ENCODE measurements at regions not wholly inside any gene's neighbourhood (a gene's known extent, or its start where the extent isn't known, plus 50 kb on each side); places are given as distances from the start of the nearest gene placed in this dataset.

DNA sequence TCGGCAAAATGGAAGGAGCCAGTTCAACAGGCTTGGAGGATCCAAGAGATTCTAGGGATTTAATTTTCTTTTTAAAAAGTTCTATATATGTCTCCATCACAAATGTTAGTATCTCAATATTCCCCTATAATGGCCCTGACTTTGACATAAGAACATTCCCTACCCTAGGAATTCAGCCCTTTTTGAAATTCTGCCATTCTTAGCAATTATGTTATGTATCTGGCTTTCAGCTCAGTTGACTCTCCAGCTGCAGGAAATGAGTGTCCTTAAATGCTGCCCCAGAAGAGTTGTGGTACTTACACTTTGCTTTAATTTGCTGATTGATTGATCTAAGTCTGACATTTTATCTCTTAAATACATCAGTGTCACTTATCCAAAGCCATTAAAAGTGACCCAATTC, 1454.3 kb downstream of the FSTL5 start:
- TF ChIP-seq, protein P1, sequence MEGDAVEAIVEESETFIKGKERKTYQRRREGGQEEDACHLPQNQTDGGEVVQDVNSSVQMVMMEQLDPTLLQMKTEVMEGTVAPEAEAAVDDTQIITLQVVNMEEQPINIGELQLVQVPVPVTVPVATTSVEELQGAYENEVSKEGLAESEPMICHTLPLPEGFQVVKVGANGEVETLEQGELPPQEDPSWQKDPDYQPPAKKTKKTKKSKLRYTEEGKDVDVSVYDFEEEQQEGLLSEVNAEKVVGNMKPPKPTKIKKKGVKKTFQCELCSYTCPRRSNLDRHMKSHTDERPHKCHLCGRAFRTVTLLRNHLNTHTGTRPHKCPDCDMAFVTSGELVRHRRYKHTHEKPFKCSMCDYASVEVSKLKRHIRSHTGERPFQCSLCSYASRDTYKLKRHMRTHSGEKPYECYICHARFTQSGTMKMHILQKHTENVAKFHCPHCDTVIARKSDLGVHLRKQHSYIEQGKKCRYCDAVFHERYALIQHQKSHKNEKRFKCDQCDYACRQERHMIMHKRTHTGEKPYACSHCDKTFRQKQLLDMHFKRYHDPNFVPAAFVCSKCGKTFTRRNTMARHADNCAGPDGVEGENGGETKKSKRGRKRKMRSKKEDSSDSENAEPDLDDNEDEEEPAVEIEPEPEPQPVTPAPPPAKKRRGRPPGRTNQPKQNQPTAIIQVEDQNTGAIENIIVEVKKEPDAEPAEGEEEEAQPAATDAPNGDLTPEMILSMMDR (IDR thresholded peaks at IDR 0.05): no peak
- no peak for TF ChIP-seq NR2C2 (CRISPR knock-in tag; IDR thresholded peaks at IDR 0.05)
- TF ChIP-seq, protein P2, sequence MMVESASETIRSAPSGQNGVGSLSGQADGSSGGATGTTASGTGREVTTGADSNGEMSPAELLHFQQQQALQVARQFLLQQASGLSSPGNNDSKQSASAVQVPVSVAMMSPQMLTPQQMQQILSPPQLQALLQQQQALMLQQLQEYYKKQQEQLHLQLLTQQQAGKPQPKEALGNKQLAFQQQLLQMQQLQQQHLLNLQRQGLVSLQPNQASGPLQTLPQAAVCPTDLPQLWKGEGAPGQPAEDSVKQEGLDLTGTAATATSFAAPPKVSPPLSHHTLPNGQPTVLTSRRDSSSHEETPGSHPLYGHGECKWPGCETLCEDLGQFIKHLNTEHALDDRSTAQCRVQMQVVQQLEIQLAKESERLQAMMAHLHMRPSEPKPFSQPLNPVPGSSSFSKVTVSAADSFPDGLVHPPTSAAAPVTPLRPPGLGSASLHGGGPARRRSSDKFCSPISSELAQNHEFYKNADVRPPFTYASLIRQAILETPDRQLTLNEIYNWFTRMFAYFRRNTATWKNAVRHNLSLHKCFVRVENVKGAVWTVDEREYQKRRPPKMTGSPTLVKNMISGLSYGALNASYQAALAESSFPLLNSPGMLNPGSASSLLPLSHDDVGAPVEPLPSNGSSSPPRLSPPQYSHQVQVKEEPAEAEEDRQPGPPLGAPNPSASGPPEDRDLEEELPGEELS (CRISPR knock-in tag; IDR thresholded peaks at IDR 0.05): no peak
- TF ChIP-seq, protein P3, sequence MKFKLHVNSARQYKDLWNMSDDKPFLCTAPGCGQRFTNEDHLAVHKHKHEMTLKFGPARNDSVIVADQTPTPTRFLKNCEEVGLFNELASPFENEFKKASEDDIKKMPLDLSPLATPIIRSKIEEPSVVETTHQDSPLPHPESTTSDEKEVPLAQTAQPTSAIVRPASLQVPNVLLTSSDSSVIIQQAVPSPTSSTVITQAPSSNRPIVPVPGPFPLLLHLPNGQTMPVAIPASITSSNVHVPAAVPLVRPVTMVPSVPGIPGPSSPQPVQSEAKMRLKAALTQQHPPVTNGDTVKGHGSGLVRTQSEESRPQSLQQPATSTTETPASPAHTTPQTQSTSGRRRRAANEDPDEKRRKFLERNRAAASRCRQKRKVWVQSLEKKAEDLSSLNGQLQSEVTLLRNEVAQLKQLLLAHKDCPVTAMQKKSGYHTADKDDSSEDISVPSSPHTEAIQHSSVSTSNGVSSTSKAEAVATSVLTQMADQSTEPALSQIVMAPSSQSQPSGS (CRISPR knock-in tag; IDR thresholded peaks at IDR 0.05; ENCODE audit: borderline replicate concordance, low read depth): no peak
- no peak for TF ChIP-seq ESRRA (CRISPR knock-in tag; IDR thresholded peaks at IDR 0.05; ENCODE audit: borderline replicate concordance)
- TF ChIP-seq TCF7 (CRISPR knock-in tag; IDR thresholded peaks at IDR 0.05; ENCODE audit: low read depth): no peak
- TF ChIP-seq, protein P4, sequence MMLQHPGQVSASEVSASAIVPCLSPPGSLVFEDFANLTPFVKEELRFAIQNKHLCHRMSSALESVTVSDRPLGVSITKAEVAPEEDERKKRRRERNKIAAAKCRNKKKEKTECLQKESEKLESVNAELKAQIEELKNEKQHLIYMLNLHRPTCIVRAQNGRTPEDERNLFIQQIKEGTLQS (CRISPR knock-in tag; conservative IDR thresholded peaks at IDR 0.05): no peak
- TF ChIP-seq ZNF121 (CRISPR knock-in tag; IDR thresholded peaks at IDR 0.05): no peak
- no peak for TF ChIP-seq FOXK1 (CRISPR knock-in tag; IDR thresholded peaks at IDR 0.05)
- no peak for TF ChIP-seq MXD4 (CRISPR knock-in tag; IDR thresholded peaks at IDR 0.05; ENCODE audit: borderline replicate concordance)
- no peak for TF ChIP-seq SP1 (CRISPR knock-in tag; conservative IDR thresholded peaks at IDR 0.05)
- no peak for TF ChIP-seq RELA (CRISPR knock-in tag; IDR thresholded peaks at IDR 0.05; ENCODE audit: borderline replicate concordance)

Measured in WTC11 (cell line).